Heart left ventricle (tissue), 16 donors: ENCODE measurements at regions not wholly inside any gene's neighbourhood (a gene's known extent, or its start where the extent isn't known, plus 50 kb on each side); places are given as distances from the start of the nearest gene placed in this dataset.

Experiments
- ATAC-seq, 4 donors: fragments of 200-7000 bp; cut with Tn5 transposase; one replicate each; pipeline ENCODE4 v1.9.1; 2020 to 2022; ENCODE audit warnings: moderate library complexity in 4 of 4, mild to moderate bottlenecking in 3 of 4, moderate number of reproducible peaks in 1 of 4
- DNase-seq, 5 donors: peaks; one replicate each; pipeline ENCODE4 v3.0.0-alpha.2; 2020
- H3K27ac ChIP-seq, 12 donors: fragments of 200-600 bp; sonication (generic) in 4 of 12; one replicate each; pipeline versions ENCODE4 v1.5.0 to v1.8.0; 2016 to 2022; ENCODE audit warnings: mild to moderate bottlenecking in 2 of 12
- H3K27me3 ChIP-seq, 9 donors: fragments of 200-600 bp; sonication (generic) in 2 of 9; one replicate each; pipeline versions ENCODE4 v1.5.1 to v1.8.0; 2016 to 2022; ENCODE audit warnings: mild to moderate bottlenecking in 3 of 9
- H3K36me3 ChIP-seq, 9 donors: fragments of 200-600 bp; sonication (generic) in 2 of 9; one replicate each; pipeline versions ENCODE4 v1.5.0 to v1.8.0; 2018 to 2022; ENCODE audit warnings: mild to moderate bottlenecking in 2 of 9
- H3K4me1 ChIP-seq, 12 donors: fragments of 200-600 bp; sonication (generic) in 4 of 12; one replicate each; pipeline versions ENCODE4 v1.5.0 to v1.8.0; 2016 to 2022; ENCODE audit warnings: mild to moderate bottlenecking in 3 of 12
- H3K4me3 ChIP-seq, 12 donors: fragments of 200-600 bp; sonication (generic) in 4 of 12; one replicate each; pipeline versions ENCODE4 v1.5.0 to v1.8.0; 2017 to 2022; ENCODE audit warnings: mild to moderate bottlenecking in 9 of 12, moderate library complexity in 4 of 12
- H3K9me3 ChIP-seq, 12 donors: fragments of 200-600 bp; sonication (generic) in 4 of 12; one replicate each; pipeline versions ENCODE4 v1.5.0 to v1.8.0; 2016 to 2022; ENCODE audit warnings: mild to moderate bottlenecking in 1 of 12
- CTCF ChIP-seq, 12 donors: fragments of 200-600 bp; sonication (generic) in 4 of 12; IDR thresholded peaks; one replicate each; pipeline versions ENCODE4 v1.5.0 to v1.8.0; 2018 to 2022; ENCODE audit warnings: antibody characterized with exemption in 12 of 12, mild to moderate bottlenecking in 5 of 12
- POLR2A ChIP-seq, 2 donors: fragments of 450-650 bp; IDR thresholded peaks; one replicate each; pipeline ENCODE4 v1.6.1; 2017; ENCODE audit warnings: antibody characterized with exemption in 2 of 2, mild to moderate bottlenecking in 2 of 2, moderate library complexity in 2 of 2
- whole genome bisulfite sequencing, 4 donors: extraction: QIAGEN DNeasy Blood & Tissue Kit in 2 of 4; methylation state at CpG; one replicate each; pipeline versions ENCODE4 v1.1.5 to v1.1.7; 2013 to 2018; 5-methylcytosine and 5-hydroxymethylcytosine counted together
- intact Hi-C, 10 donors: fragments of 100-400 bp; cut with DNase I; formaldehyde crosslinking; loops; one replicate each; pipeline versions ENCODE4 v1.11.1 to v1.14.2; 2022
- donor health status: ischemic (EF 13 %, LVEDD 7.1; RV severe dilation, severe dysfunction).
- donor health status: healthy with polysubstance abuse.
- donor health status: DM: no; HTN: yes; CAD: no.
- donor health status: DM: no; HTN: no; CAD: no.
- donor health status: ischemic (EF 25% LVEDD 6.9; RV normal size, moderate dysfunction).
- donor health status: ischemic (EF 25% LVEDD 5.7; RV mildly dilated, moderate dysfunction).
- donor health status: healthy.
- donor health status: DM: yes; HTN: yes; CAD: no.
- donor health status: ischemic (EF 35%, LVEDD 5.7; RV mildly dilated, moderate dysfunction).
- donor health status: nonischemic (EF 11% LVEDD 7.7; RV severe dilation, severe dysfunction).
- donor health status: DM: yes; HTN: yes; CAD: no.
- donor health status: PGD.
- donor health status: ischemic (EF 29% LVEDD 5.4; RV normal size, mild dysfunction).
- donor health status: nonischemic (EF 23%, LVEDD 6.1; RV moderate dilation, normal function).

GRCh38 chr9:79446523-79447307 lies 125.0 kb upstream of the TLE4 start:
- no peaks in the 10 kb centered on the region for H3K4me1 ChIP-seq
- H3K4me3 ChIP-seq, result no peak overlapping the region
- intact Hi-C loops, result no loop called here
- 46 to 58% (median 50%) methylated on average over 4 of the region's 4 CpGs for WGBS, 4 donors
- no peaks in the 10 kb centered on the region for H3K27me3 ChIP-seq
- ATAC-seq (no peak), DNase-seq (no peak)
- peaks cover 0 to 1% (median 0%) of the 10 kb centered on the region in 12 donors for H3K9me3 ChIP-seq
- no peak for TF ChIP-seq CTCF (IDR thresholded peaks at IDR 0.05)
- TF ChIP-seq POLR2A (IDR thresholded peaks at IDR 0.05), result no peak
- no peaks in the 10 kb centered on the region for H3K36me3 ChIP-seq
- no peak overlapping the region for H3K27ac ChIP-seq

DNA sequence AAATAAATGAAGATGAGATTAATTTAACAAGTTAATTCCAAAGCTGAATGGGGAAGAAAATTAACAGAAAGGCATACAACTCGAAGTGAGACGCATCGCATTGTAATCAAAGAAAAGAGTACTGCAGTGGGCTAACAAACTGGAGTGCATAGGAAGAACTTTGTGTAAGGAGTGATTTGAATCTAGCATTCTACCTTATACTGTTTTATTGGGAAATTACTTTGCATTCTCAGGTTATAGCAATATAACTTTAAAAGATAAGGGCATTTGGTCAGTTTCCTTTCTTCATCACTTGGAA lies 124.5 kb upstream of the TLE4 start:
- no peak for ATAC-seq
- H3K27me3 ChIP-seq, result no peaks in the 10 kb centered on the region
- no peaks in the 10 kb centered on the region for H3K36me3 ChIP-seq
- 89 to 92% (median 91%) methylated on average over 3 of the region's 3 CpGs for WGBS, 4 donors
- no peak overlapping the region for H3K27ac ChIP-seq
- no peak for TF ChIP-seq CTCF (IDR thresholded peaks at IDR 0.05)
- TF ChIP-seq POLR2A (IDR thresholded peaks at IDR 0.05), result no peak
- DNase-seq, result no peak
- peaks cover 0 to 6% (median 0%) of the 10 kb centered on the region in 12 donors for H3K9me3 ChIP-seq
- no peak overlapping the region for H3K4me3 ChIP-seq
- no peaks in the 10 kb centered on the region for H3K4me1 ChIP-seq
- intact Hi-C loops, result no loop called here

DNA sequence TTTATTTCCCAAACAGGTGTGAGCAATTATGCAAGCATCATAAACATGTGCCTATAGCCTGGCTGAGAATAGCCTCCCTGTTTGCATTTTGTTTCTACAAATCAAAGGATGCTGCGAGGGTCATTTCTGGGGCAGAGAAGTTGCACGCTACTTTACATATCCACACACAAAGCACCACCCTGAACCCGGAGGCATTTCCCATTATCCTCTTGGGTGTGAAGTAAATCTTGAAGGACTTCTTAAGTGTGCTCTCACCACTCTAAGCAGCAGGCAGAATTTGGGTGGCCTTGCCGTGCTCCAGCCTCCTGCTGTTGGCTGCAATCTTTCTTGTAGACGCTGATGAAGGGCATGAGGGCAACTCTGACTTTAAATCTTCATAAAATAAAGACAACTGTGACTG lies 124.0 kb upstream of the TLE4 start:
- intact Hi-C loops, result no loop called here
- Histone ChIP-seq H3K9me3 (peaks cover 0 to 12% (median 0%) of the 10 kb centered on the region in 12 donors), H3K36me3 (no peaks in the 10 kb centered on the region), H3K27ac (no peak overlapping the region), H3K4me3 (no peak overlapping the region), H3K4me1 (no peaks in the 10 kb centered on the region), H3K27me3 (no peaks in the 10 kb centered on the region)
- DNase-seq, result no peak
- ATAC-seq, result no peak
- no peak for TF ChIP-seq CTCF (IDR thresholded peaks at IDR 0.05)
- no peak for TF ChIP-seq POLR2A (IDR thresholded peaks at IDR 0.05)
- 37 to 40% (median 37%) methylated on average over 5 of the region's 5 CpGs for WGBS, 4 donors

- intact Hi-C loops, result no loop called here
- ATAC-seq, result no peak
- no peak overlapping the region for H3K4me3 ChIP-seq
- H3K9me3 ChIP-seq, result peaks cover 0 to 18% (median 0%) of the 10 kb centered on the region in 12 donors
- no peaks in the 10 kb centered on the region for H3K27me3 ChIP-seq
- no peaks in the 10 kb centered on the region for H3K4me1 ChIP-seq
- H3K27ac ChIP-seq, result no peak overlapping the region
- no peak for TF ChIP-seq POLR2A (IDR thresholded peaks at IDR 0.05)
- TF ChIP-seq CTCF (IDR thresholded peaks at IDR 0.05), result no peak
- no peak for DNase-seq
- H3K36me3 ChIP-seq, result no peaks in the 10 kb centered on the region
Measured at GRCh38 chr9:79452265-79452664, 119.5 kb upstream of the TLE4 start.
